ENCODE measurements at regions not wholly inside any gene's neighbourhood (a gene's known extent, or its start where the extent isn't known, plus 50 kb on each side); places are given as distances from the start of the nearest gene placed in this dataset.

DNA sequence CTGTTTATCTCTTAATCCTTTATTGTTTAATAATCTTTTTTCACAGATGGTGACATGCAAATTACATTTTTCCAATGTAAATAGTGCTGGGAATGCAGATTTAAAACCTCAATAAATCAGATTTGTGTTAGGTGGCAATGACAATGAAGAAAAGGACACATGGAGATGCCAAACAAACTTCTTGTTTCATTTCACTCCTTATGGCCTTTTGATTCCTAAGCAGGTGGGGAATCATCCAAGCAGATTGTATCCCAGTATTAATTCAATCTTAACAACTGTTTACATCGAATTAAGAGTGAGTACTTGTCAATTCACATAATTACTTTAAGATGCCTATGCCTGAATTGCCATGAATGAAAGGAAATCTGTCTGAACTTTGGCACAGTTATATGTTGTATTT, 98.9 kb upstream of the RGS18 start:
- no peak overlapping the region for H3K4me3 Mint-ChIP-seq
- no peak overlapping the region for H3K27ac Mint-ChIP-seq (ENCODE audit: unreplicated experiment)

GRCh38 chr1:192061556-192061955, 96.7 kb upstream of the RGS18 start:
- no peak for DNase-seq (ENCODE audit: low read depth, low spot score)
- no peak overlapping the region for H3K4me3 Mint-ChIP-seq
- no peak overlapping the region for H3K27ac Mint-ChIP-seq (ENCODE audit: unreplicated experiment)
- no peaks in the 10 kb centered on the region for H3K36me3 Mint-ChIP-seq (ENCODE audit: low read depth)
- no peak for TF ChIP-seq CTCF (conservative IDR thresholded peaks at IDR 0.05)
- no peaks in the 10 kb centered on the region for H3K27me3 Mint-ChIP-seq (ENCODE audit: low read depth)
- no peaks in the 10 kb centered on the region for H3K4me1 Mint-ChIP-seq
- H3K9me3 Mint-ChIP-seq: no peaks in the 10 kb centered on the region

More for the DNA sequence above, 98.9 kb upstream of the RGS18 start:
- no peaks in the 10 kb centered on the region for H3K36me3 Mint-ChIP-seq (ENCODE audit: low read depth)
- H3K27me3 Mint-ChIP-seq (ENCODE audit: low read depth): no peaks in the 10 kb centered on the region
- H3K4me1 Mint-ChIP-seq: no peaks in the 10 kb centered on the region
- H3K9me3 Mint-ChIP-seq: no peaks in the 10 kb centered on the region
- TF ChIP-seq CTCF (conservative IDR thresholded peaks at IDR 0.05): no peak
- DNase-seq (ENCODE audit: low read depth, low spot score): no peak

DNA sequence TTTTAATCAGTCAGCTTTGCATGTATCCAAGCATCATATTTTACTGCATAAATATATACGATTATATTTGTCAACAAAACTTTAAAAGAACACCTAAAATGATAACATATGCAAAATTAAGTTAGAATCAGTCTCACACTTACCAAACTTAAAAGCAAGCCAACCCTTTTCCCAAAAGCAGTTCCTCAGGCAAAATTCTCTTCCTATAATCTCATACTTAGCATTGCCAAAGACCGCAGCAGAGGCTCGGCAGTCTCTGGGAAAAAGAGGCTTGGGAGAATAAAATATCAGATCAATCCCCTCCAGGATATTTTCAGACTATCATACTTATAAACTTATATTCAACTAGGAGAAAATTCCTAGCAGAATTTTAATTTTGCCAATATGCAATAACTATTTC, 93.2 kb upstream of the RGS18 start:
- no peak overlapping the region for H3K27ac Mint-ChIP-seq (ENCODE audit: unreplicated experiment)
- peaks cover 13% of the 10 kb centered on the region for H3K4me1 Mint-ChIP-seq
- TF ChIP-seq CTCF (conservative IDR thresholded peaks at IDR 0.05): no peak
- no peaks in the 10 kb centered on the region for H3K36me3 Mint-ChIP-seq (ENCODE audit: low read depth)
- no peak overlapping the region for H3K4me3 Mint-ChIP-seq
- DNase-seq (ENCODE audit: low read depth, low spot score): no peak
- no peaks in the 10 kb centered on the region for H3K9me3 Mint-ChIP-seq
- no peaks in the 10 kb centered on the region for H3K27me3 Mint-ChIP-seq (ENCODE audit: low read depth)

GRCh38 chr1:192066202-192066601, 92.1 kb upstream of the RGS18 start:
- Mint-ChIP-seq H3K9me3 (no peaks in the 10 kb centered on the region), H3K36me3 (ENCODE audit: low read depth) (no peaks in the 10 kb centered on the region), H3K4me1 (peaks cover 13% of the 10 kb centered on the region), H3K27ac (ENCODE audit: unreplicated experiment) (no peak overlapping the region), H3K27me3 (ENCODE audit: low read depth) (no peaks in the 10 kb centered on the region), H3K4me3 (no peak overlapping the region)
- no peak for DNase-seq (ENCODE audit: low read depth, low spot score)
- no peak for TF ChIP-seq CTCF (conservative IDR thresholded peaks at IDR 0.05)

DNA sequence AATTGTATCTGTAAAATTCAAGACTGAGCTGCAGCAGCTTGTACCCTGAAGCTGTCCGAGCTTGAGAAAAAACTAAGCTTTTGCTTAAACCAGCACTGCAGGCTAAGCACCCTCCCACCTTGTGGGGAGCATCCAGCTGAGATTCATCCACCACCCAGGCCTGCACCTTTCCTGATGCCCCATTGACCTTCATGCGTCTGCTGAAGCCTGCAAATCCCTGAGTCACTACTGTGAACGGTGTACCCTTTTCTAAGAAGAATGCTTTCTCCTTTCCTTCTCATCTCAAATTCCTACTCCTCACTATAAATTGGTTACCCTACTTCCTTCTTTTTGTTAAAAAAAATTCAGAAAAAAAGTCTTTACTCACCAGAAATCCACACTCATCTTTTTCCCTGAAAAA, 90.9 kb upstream of the RGS18 start:
- DNase-seq (ENCODE audit: low read depth, low spot score): no peak
- H3K36me3 Mint-ChIP-seq (ENCODE audit: low read depth): no peaks in the 10 kb centered on the region
- H3K27me3 Mint-ChIP-seq (ENCODE audit: low read depth): no peaks in the 10 kb centered on the region
- no peak overlapping the region for H3K27ac Mint-ChIP-seq (ENCODE audit: unreplicated experiment)
- H3K9me3 Mint-ChIP-seq: no peaks in the 10 kb centered on the region
- peaks cover 13% of the 10 kb centered on the region for H3K4me1 Mint-ChIP-seq
- TF ChIP-seq CTCF (conservative IDR thresholded peaks at IDR 0.05): no peak
- no peak overlapping the region for H3K4me3 Mint-ChIP-seq

DNA sequence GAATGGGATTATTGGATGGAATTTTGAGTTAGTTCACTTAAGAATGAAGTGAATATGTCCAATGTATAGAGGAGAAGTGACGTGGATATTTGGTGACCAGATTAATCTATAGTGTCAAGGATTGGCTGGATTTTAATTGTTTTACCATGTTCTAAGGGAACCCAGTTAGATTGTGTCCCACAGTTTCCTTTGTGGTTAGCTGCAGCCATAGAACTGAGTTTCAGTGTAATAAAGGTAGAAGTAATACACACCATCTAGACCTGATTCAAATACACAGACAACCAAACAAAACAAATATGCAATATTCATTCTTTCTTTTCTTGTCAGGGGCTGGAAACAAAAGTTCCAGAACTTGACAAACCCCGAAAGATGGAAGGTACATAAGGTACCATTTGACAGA, 88.0 kb upstream of the RGS18 start:
- no peak for TF ChIP-seq CTCF (conservative IDR thresholded peaks at IDR 0.05)
- no peak overlapping the region for H3K4me3 Mint-ChIP-seq
- H3K9me3 Mint-ChIP-seq: no peaks in the 10 kb centered on the region
- H3K36me3 Mint-ChIP-seq (ENCODE audit: low read depth): no peaks in the 10 kb centered on the region
- peaks cover 13% of the 10 kb centered on the region for H3K4me1 Mint-ChIP-seq
- DNase-seq (ENCODE audit: low read depth, low spot score): no peak
- no peaks in the 10 kb centered on the region for H3K27me3 Mint-ChIP-seq (ENCODE audit: low read depth)
- no peak overlapping the region for H3K27ac Mint-ChIP-seq (ENCODE audit: unreplicated experiment)

All from neural crest cell (in vitro differentiated cells).